HL-60 (cell line): ENCODE measurements at regions not wholly inside any gene's neighbourhood (a gene's known extent, or its start where the extent isn't known, plus 50 kb on each side); places are given as distances from the start of the nearest gene placed in this dataset.

Experiments used
- DNase-seq, 2 experiments: peaks; one replicate each; pipeline ENCODE4 v3.0.0-alpha.2; 2010 to 2020; ENCODE audit warnings: low read depth in 1 of 2, low spot score in 1 of 2
- H3K27ac ChIP-seq: fragments of 250-450 bp; sonication (Bioruptor Pico); replicated peaks from 2 replicates; pipeline ENCODE4 v1.5.1; 2020; ENCODE audit warnings: mild to moderate bottlenecking, moderate library complexity
- H3K27me3 ChIP-seq: fragments of 250-450 bp; sonication (Bioruptor Pico); 2 replicates; pipeline ENCODE4 v1.5.1; 2021; ENCODE audit warnings: mild to moderate bottlenecking, moderate library complexity; ENCODE audit not compliant: insufficient read depth, poor library complexity, severe bottlenecking
- H3K4me3 ChIP-seq: replicated peaks from 2 replicates; pipeline ENCODE4 v1.5.1; 2011; ENCODE audit warnings: mild to moderate bottlenecking, control low read depth, low read length; ENCODE audit not compliant: insufficient read depth
- CTCF ChIP-seq: IDR thresholded peaks from one replicate; pipeline ENCODE4 v1.5.1; 2011; ENCODE audit warnings: low read length, control low read depth, inconsistent platforms; ENCODE audit not compliant: insufficient read depth
- GABPA ChIP-seq: IDR thresholded peaks from 2 replicates; pipeline ENCODE4 v1.6.1; 2012; ENCODE audit warnings: low read depth
- POLR2AphosphoS5 ChIP-seq: IDR thresholded peaks from 2 replicates; pipeline ENCODE4 v1.6.1; 2012; ENCODE audit warnings: low read depth
- REST ChIP-seq: IDR thresholded peaks from 2 replicates; pipeline ENCODE4 v1.6.1; 2012; ENCODE audit warnings: low read depth; ENCODE audit not compliant: insufficient replicate concordance
- SPI1 ChIP-seq: IDR thresholded peaks from 2 replicates; pipeline ENCODE4 v1.6.1; 2012; ENCODE audit warnings: low read depth, mild to moderate bottlenecking, borderline replicate concordance

GRCh38 chr2:56753182-56753581, 569.4 kb downstream of the CCDC85A start:
- no peak for TF ChIP-seq GABPA
- no peak overlapping the region for H3K27ac ChIP-seq
- no peak overlapping the region for H3K4me3 ChIP-seq
- no peaks in the 10 kb centered on the region for H3K27me3 ChIP-seq
- no peak for DNase-seq

GRCh38 chr2:56754066-56754615, 570.4 kb downstream of the CCDC85A start:
- H3K4me3 ChIP-seq: no peak overlapping the region
- H3K27ac ChIP-seq: no peak overlapping the region
- no peak for TF ChIP-seq REST
- TF ChIP-seq POLR2AphosphoS5: no peak
- TF ChIP-seq CTCF: no peak
- TF ChIP-seq GABPA: no peak
- no peak for TF ChIP-seq SPI1
- no peaks in the 10 kb centered on the region for H3K27me3 ChIP-seq
- no peak for DNase-seq

- TF ChIP-seq CTCF (no peak), REST (no peak), GABPA (no peak), POLR2AphosphoS5 (no peak), SPI1 (no peak)
- no peak for DNase-seq
- no peak overlapping the region for H3K27ac ChIP-seq
- H3K27me3 ChIP-seq: no peaks in the 10 kb centered on the region
- no peak overlapping the region for H3K4me3 ChIP-seq
Measured at GRCh38 chr2:56754627-56755026, 570.8 kb downstream of the CCDC85A start.

GRCh38 chr2:56757884-56758545, 574.2 kb downstream of the CCDC85A start:
- Histone ChIP-seq H3K4me3 (no peak overlapping the region), H3K27me3 (no peaks in the 10 kb centered on the region), H3K27ac (no peak overlapping the region)
- TF ChIP-seq SPI1 (no peak), REST (no peak), CTCF (no peak), POLR2AphosphoS5 (no peak), GABPA (no peak)
- no peak for DNase-seq
